Upper lobe of right lung (tissue), 1 donor: ENCODE measurements at regions not wholly inside any gene's neighbourhood (a gene's known extent, or its start where the extent isn't known, plus 50 kb on each side); places are given as distances from the start of the nearest gene placed in this dataset.

Experiments
- ATAC-seq: fragments of 200-7000 bp; cut with Tn5 transposase; one replicate; pipeline ENCODE4 v1.9.1; 2020; ENCODE audit warnings: mild to moderate bottlenecking, moderate library complexity
- DNase-seq: peaks from one replicate; pipeline ENCODE4 v3.0.0-alpha.2; 2020
- H3K27ac ChIP-seq: fragments of 200-600 bp; one replicate; pipeline ENCODE4 v1.8.0; 2022
- H3K27me3 ChIP-seq: fragments of 200-600 bp; one replicate; pipeline ENCODE4 v1.8.0; 2022; ENCODE audit warnings: mild to moderate bottlenecking
- H3K36me3 ChIP-seq: fragments of 200-600 bp; one replicate; pipeline ENCODE4 v1.8.0; 2022
- H3K4me1 ChIP-seq: fragments of 200-600 bp; one replicate; pipeline ENCODE4 v1.8.0; 2022
- H3K4me3 ChIP-seq: fragments of 200-600 bp; one replicate; pipeline ENCODE4 v1.8.0; 2022; ENCODE audit warnings: mild to moderate bottlenecking
- H3K9me3 ChIP-seq: fragments of 200-600 bp; one replicate; pipeline ENCODE4 v1.8.0; 2022
- intact Hi-C: fragments of 100-400 bp; cut with DNase I; formaldehyde crosslinking; loops from one replicate; pipeline ENCODE4 v1.11.0; 2022
- TF ChIP-seq, protein P1 (sequence below): fragments of 200-600 bp; IDR thresholded peaks from one replicate; pipeline ENCODE4 v1.8.0; 2022; ENCODE audit warnings: antibody characterized with exemption
- donor health status: DM: no; HTN: yes; CAD: no; lungs with severe emphysema.

DNA sequence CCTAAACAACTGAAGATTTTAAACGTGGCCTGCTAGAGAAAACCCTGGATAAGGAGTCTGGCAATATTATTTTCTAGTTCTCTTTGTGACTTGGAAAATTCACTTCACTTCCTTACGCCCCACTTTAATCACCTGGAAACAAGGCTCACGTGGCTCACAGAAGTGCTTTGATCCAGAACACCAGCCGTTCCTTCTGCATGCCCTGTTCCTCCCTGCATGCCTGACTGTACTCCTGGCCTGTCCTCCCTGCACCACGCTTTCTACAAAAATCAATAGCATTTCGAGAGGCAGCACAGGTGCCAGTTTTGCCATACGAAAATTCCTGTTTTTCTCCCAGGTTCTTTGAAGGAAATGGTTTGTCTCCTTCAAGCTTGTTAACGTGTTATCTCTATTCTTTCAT, 474.2 kb upstream of the RGMA start:
- TF ChIP-seq, protein P1, sequence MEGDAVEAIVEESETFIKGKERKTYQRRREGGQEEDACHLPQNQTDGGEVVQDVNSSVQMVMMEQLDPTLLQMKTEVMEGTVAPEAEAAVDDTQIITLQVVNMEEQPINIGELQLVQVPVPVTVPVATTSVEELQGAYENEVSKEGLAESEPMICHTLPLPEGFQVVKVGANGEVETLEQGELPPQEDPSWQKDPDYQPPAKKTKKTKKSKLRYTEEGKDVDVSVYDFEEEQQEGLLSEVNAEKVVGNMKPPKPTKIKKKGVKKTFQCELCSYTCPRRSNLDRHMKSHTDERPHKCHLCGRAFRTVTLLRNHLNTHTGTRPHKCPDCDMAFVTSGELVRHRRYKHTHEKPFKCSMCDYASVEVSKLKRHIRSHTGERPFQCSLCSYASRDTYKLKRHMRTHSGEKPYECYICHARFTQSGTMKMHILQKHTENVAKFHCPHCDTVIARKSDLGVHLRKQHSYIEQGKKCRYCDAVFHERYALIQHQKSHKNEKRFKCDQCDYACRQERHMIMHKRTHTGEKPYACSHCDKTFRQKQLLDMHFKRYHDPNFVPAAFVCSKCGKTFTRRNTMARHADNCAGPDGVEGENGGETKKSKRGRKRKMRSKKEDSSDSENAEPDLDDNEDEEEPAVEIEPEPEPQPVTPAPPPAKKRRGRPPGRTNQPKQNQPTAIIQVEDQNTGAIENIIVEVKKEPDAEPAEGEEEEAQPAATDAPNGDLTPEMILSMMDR: no peak
- DNase-seq (no peak), ATAC-seq (peak; percentile 14)
- intact Hi-C loops: no loop called here
- Histone ChIP-seq H3K9me3 (no peaks in the 10 kb centered on the region), H3K4me1 (no peaks in the 10 kb centered on the region), H3K27me3 (no peaks in the 10 kb centered on the region), H3K27ac (no peak overlapping the region), H3K36me3 (no peaks in the 10 kb centered on the region), H3K4me3 (no peak overlapping the region)

DNA sequence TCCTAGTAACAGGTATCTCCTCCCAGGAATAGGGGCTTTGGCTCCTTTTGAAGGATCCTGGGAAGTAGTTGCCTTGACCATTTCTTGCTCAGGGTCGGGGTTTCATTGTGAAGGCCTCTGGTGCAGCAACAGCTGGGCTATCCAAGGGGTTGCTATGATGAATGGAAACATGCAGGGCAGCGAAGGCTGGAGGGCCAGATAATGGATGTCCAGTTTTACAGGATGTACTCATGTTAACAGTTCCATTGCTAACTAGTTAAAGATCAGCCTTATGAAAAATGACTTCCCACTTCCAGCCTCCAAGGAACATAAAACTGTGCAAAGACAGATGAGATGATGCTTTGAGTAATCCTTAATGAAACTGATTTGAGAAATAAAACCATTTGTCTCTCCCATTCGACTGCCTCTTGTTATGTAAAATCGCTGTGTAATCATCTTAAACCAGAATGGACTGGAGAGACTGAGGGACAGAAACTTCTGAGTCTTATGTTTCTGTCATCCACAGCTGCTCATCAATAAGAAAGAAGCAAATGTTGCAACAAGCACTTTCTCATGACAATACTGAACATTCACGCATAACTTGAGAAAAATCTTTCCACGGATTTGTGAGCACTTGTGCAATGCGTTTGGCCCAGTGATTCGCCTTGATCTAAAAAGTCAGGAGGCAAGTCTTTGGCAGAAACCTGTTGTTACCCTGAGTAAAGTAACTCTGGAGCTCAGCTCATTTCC, 473.5 kb upstream of the RGMA start:
- no peaks in the 10 kb centered on the region for H3K27me3 ChIP-seq
- no peaks in the 10 kb centered on the region for H3K9me3 ChIP-seq
- no peak overlapping the region for H3K4me3 ChIP-seq
- intact Hi-C loops: no loop called here
- DNase-seq (no peak), ATAC-seq (no peak)
- H3K4me1 ChIP-seq: no peaks in the 10 kb centered on the region
- no peak overlapping the region for H3K27ac ChIP-seq
- TF ChIP-seq, protein P1: no peak
- H3K36me3 ChIP-seq: no peaks in the 10 kb centered on the region

GRCh38 chr15:93557696-93558095, 468.7 kb upstream of the RGMA start:
- H3K36me3 ChIP-seq: no peaks in the 10 kb centered on the region
- intact Hi-C loops: no loop called here
- ATAC-seq: no peak
- H3K9me3 ChIP-seq: no peaks in the 10 kb centered on the region
- TF ChIP-seq, protein P1: no peak
- no peaks in the 10 kb centered on the region for H3K4me1 ChIP-seq
- DNase-seq: no peak
- H3K27me3 ChIP-seq: no peaks in the 10 kb centered on the region
- no peak overlapping the region for H3K27ac ChIP-seq
- H3K4me3 ChIP-seq: no peak overlapping the region

GRCh38 chr15:93553167-93553935, 464.3 kb upstream of the RGMA start:
- TF ChIP-seq, protein P1: no peak
- no peak overlapping the region for H3K27ac ChIP-seq
- H3K9me3 ChIP-seq: no peaks in the 10 kb centered on the region
- ATAC-seq (no peak), DNase-seq (no peak)
- H3K36me3 ChIP-seq: no peaks in the 10 kb centered on the region
- H3K4me1 ChIP-seq: no peaks in the 10 kb centered on the region
- no peak overlapping the region for H3K4me3 ChIP-seq
- no peaks in the 10 kb centered on the region for H3K27me3 ChIP-seq
- intact Hi-C loops: no loop called here

DNA sequence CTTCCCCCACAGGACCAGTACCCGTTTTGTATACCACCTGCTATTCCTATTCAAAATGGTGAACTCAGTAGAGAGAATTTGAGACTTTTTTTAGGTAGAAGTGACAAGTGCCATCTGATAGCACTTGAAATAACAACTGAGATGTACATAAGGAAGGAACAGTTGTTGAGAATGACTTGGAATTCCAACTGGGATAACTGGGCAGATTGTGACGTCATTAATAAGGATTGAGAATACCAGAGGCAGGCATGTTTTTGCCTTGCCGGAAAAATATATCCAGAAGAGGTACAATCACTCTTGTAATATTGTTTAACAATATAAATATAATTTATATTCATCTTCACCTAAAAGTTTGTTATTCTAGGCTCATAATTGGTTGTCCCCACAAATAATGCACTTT, 454.1 kb upstream of the RGMA start:
- no peak for ATAC-seq

More for the DNA sequence above, 454.1 kb upstream of the RGMA start:
- Histone ChIP-seq H3K36me3 (no peaks in the 10 kb centered on the region), H3K27ac (no peak overlapping the region), H3K27me3 (no peaks in the 10 kb centered on the region), H3K4me3 (no peak overlapping the region), H3K9me3 (no peaks in the 10 kb centered on the region), H3K4me1 (no peaks in the 10 kb centered on the region)
- no peak for DNase-seq
- TF ChIP-seq, protein P1: no peak
- intact Hi-C loops: no loop called here
